B cell (primary cell): ENCODE measurements at regions not wholly inside any gene's neighbourhood (a gene's known extent, or its start where the extent isn't known, plus 50 kb on each side); places are given as distances from the start of the nearest gene placed in this dataset.

Experiments
- ATAC-seq: fragments of 200-7000 bp; cut with Tn5 transposase; one replicate; pipeline ENCODE4 v1.10.0; 2021; ENCODE audit warnings: low read depth, mild to moderate bottlenecking, moderate number of reproducible peaks, moderate library complexity
- CTCF ChIA-PET: fragments of 350-600 bp; sonication (Branson Sonifier 250); formaldehyde crosslinking; loops from one replicate; lab custom pipeline; 2021; ENCODE audit warnings: antibody characterized with exemption, inconsistent platforms; lab: Charles Lee
- POLR2A ChIA-PET: fragments of 350-600 bp; sonication (Branson Sonifier 250); formaldehyde crosslinking; loops from one replicate; lab custom pipeline; 2021; ENCODE audit warnings: antibody characterized with exemption; lab: Charles Lee
- DNase-seq: peaks from one replicate; pipeline ENCODE4 v3.0.0; 2013
- H2AFZ ChIP-seq: 2 replicates; pipeline ENCODE4 v1.6.1; 2012; ENCODE audit warnings: mild to moderate bottlenecking, low read depth, low read length; ENCODE audit not compliant: insufficient read depth, poor library complexity, severe bottlenecking
- H3K27ac ChIP-seq, 2 donors: 1 replicate in 1 of 2; 2 replicates in 1 of 2; pipeline ENCODE4 v1.5.1; 2012 to 2013; ENCODE audit warnings: low read length in 2 of 2, mild to moderate bottlenecking in 2 of 2, moderate library complexity in 1 of 2
- H3K27me3 ChIP-seq, 4 experiments: fragments of 200-600 bp in 1 of 4; sonication (generic) in 1 of 4; replicated peaks in 1 of 4; 1 replicate in 2 of 4; 2 replicates in 2 of 4; pipeline versions ENCODE4 v1.6.1 to v1.7.0; 2013 to 2016; ENCODE audit warnings: low read length in 3 of 4, mild to moderate bottlenecking in 2 of 4, mixed read lengths in 1 of 4, moderate library complexity in 1 of 4; ENCODE audit not compliant: insufficient read depth in 4 of 4, control insufficient read depth in 3 of 4; ENCODE audit errors: control extremely low read depth in 1 of 4
- H3K36me3 ChIP-seq, 2 experiments: replicated peaks in 1 of 2; 1 replicate in 1 of 2; 2 replicates in 1 of 2; pipeline versions ENCODE4 v1.6.1 to v1.7.1; 2013; ENCODE audit warnings: low read length in 1 of 2; ENCODE audit not compliant: insufficient read depth in 2 of 2, control insufficient read depth in 1 of 2; ENCODE audit errors: control extremely low read depth in 1 of 2, extremely low read depth in 1 of 2
- H3K4me1 ChIP-seq, 2 donors: fragments of 200-600 bp in 1 of 2; sonication (generic) in 1 of 2; 1 replicate in 1 of 2; 2 replicates in 1 of 2; pipeline versions ENCODE4 v1.5.1 to v1.6.1; 2013 to 2017; ENCODE audit warnings: low read length in 2 of 2; ENCODE audit not compliant: control insufficient read depth in 2 of 2, insufficient read depth in 2 of 2
- H3K4me2 ChIP-seq: replicated peaks from 2 replicates; pipeline ENCODE3; 2012; ENCODE audit warnings: mild to moderate bottlenecking, low read depth, low read length; ENCODE audit not compliant: poor library complexity, severe bottlenecking
- H3K4me3 ChIP-seq, 5 experiments: fragments of 200-600 bp in 1 of 5; sonication (generic) in 1 of 5; 1 replicate in 3 of 5; 2 replicates in 2 of 5; pipeline versions ENCODE4 v1.5.1 to v1.7.0; 2011 to 2016; ENCODE audit warnings: low read length in 4 of 5, mild to moderate bottlenecking in 4 of 5, low read depth in 2 of 5, control low read depth in 1 of 5, moderate library complexity in 1 of 5; ENCODE audit not compliant: insufficient read depth in 1 of 5; ENCODE audit errors: control extremely low read depth in 1 of 5, extremely low read depth in 1 of 5
- H3K79me2 ChIP-seq: fragments of 200-600 bp; sonication (generic); one replicate; pipeline ENCODE4 v1.6.0; 2016; ENCODE audit warnings: low read length; ENCODE audit not compliant: control insufficient read depth, insufficient read depth
- H3K9ac ChIP-seq: fragments of 200-600 bp; sonication (generic); 2 replicates; pipeline ENCODE4 v1.6.1; 2017; ENCODE audit warnings: mild to moderate bottlenecking, low read length, moderate library complexity
- H3K9me3 ChIP-seq, 3 donors: one replicate each; pipeline versions ENCODE4 v1.6.1 to v1.7.1; 2013; ENCODE audit warnings: low read length in 2 of 3; ENCODE audit not compliant: control insufficient read depth in 2 of 3, insufficient read depth in 1 of 3; ENCODE audit errors: control extremely low read depth in 1 of 3
- H4K20me1 ChIP-seq: 2 replicates; pipeline ENCODE4 v1.6.0; 2012; ENCODE audit warnings: mild to moderate bottlenecking, low read length; ENCODE audit not compliant: insufficient read depth, control insufficient read depth, poor library complexity, severe bottlenecking
- H3K27ac Mint-ChIP-seq: one replicate; pipeline ENCODE4 v1.8.0; 2021; ENCODE audit warnings: mixed read lengths
- H3K27me3 Mint-ChIP-seq: one replicate; pipeline ENCODE4 v1.8.0; 2021; ENCODE audit warnings: mixed read lengths
- H3K4me1 Mint-ChIP-seq: one replicate; pipeline ENCODE4 v1.8.0; 2021; ENCODE audit warnings: mixed read lengths
- H3K4me3 Mint-ChIP-seq: one replicate; pipeline ENCODE4 v1.8.0; 2021; ENCODE audit warnings: mixed read lengths
- H3K9me3 Mint-ChIP-seq: one replicate; pipeline ENCODE4 v1.8.0; 2022; ENCODE audit warnings: mixed read lengths; ENCODE audit not compliant: insufficient read depth
- EZH2 ChIP-seq: IDR thresholded peaks from 2 replicates; pipeline ENCODE4 v1.6.1; 2012; ENCODE audit warnings: borderline replicate concordance, low read depth, mild to moderate bottlenecking, moderate library complexity, low read length; ENCODE audit not compliant: insufficient read depth, poor library complexity, severe bottlenecking
- WGBS: methylation state at CpG from one replicate; pipeline ENCODE4 v1.1.5; 2013; ENCODE audit warnings: missing lambda C conversion rate; ENCODE audit not compliant: insufficient coverage; 5-methylcytosine and 5-hydroxymethylcytosine counted together
- intact Hi-C: fragments of 100-400 bp; cut with micrococcal nuclease; formaldehyde crosslinking; loops from one replicate; pipeline ENCODE4 v1.10.0; 2022
- TF ChIP-seq, protein P1 (sequence below): fragments of 200-600 bp; IDR thresholded peaks from one replicate; pipeline ENCODE4 v1.8.0; 2022; ENCODE audit warnings: antibody characterized with exemption, mild to moderate bottlenecking

DNA sequence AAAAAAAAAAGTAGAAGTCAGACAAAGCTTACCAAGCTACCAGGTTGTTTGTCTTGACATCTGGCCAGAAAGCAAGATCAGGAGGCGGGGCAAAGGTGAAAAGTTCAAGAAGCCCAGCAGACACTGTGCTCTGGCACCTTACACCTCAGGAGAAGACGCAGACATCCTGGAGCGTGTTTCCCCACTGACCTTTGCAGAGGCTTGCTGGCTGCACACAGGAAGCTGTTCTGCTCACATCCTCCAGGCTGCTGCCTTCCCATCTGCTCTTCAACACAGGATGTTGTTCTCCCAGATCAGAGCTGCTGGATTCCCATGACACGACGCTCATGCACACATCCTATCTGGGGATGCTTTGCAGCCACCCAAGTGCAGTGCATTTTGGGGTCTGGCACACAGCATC is 174.4 kb upstream of the KIAA1217 start:
- POLR2A ChIA-PET, result no interaction called here
- Mint-ChIP-seq H3K4me1 (no peaks in the 10 kb centered on the region), H3K9me3 (peaks cover 3% of the 10 kb centered on the region), H3K27ac (no peak overlapping the region), H3K27me3 (no peaks in the 10 kb centered on the region), H3K4me3 (no peak overlapping the region)
- CTCF ChIA-PET, result no interaction called here
- Histone ChIP-seq H3K79me2 (no peaks in the 10 kb centered on the region), H3K36me3 (no peaks in the 10 kb centered on the region), H3K9ac (no peak overlapping the region), H3K9me3 (no peaks in the 10 kb centered on the region), H2AFZ (no peak overlapping the region), H3K4me3 (no peak overlapping the region), H3K4me2 (no peak overlapping the region), H3K27ac (no peak overlapping the region), H3K27me3 (no peaks in the 10 kb centered on the region), H4K20me1 (no peaks in the 10 kb centered on the region), H3K4me1 (no peaks in the 10 kb centered on the region)
- ATAC-seq (no peak), DNase-seq (no peak)
- WGBS, result 71% methylated on average over 5 of the region's 5 CpGs
- TF ChIP-seq, protein P1, sequence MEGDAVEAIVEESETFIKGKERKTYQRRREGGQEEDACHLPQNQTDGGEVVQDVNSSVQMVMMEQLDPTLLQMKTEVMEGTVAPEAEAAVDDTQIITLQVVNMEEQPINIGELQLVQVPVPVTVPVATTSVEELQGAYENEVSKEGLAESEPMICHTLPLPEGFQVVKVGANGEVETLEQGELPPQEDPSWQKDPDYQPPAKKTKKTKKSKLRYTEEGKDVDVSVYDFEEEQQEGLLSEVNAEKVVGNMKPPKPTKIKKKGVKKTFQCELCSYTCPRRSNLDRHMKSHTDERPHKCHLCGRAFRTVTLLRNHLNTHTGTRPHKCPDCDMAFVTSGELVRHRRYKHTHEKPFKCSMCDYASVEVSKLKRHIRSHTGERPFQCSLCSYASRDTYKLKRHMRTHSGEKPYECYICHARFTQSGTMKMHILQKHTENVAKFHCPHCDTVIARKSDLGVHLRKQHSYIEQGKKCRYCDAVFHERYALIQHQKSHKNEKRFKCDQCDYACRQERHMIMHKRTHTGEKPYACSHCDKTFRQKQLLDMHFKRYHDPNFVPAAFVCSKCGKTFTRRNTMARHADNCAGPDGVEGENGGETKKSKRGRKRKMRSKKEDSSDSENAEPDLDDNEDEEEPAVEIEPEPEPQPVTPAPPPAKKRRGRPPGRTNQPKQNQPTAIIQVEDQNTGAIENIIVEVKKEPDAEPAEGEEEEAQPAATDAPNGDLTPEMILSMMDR, result no peak
- no peak for TF ChIP-seq EZH2
- intact Hi-C loops, result no loop called here

DNA sequence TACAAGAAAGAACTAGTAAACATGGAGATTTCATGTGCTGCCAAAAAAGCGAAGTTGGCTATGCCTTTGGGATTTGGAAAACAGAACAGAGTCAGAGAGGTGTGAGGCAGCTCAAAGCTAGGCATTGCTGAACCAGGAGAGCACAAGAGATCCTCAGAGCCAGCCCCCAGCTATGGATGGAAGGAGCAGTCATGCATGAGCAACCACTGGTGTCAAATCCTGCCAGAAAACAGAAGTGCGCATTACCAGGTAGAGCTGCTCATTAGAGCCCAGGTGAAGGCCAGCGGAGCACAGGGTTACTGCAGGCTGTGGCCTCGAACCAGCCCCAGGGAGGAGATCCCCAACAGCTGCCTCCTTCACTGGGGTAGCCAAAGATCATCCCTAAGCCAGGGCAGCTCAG is 173.2 kb upstream of the KIAA1217 start:
- no peak for DNase-seq
- Histone ChIP-seq H3K79me2 (no peaks in the 10 kb centered on the region), H3K4me3 (no peak overlapping the region), H4K20me1 (no peaks in the 10 kb centered on the region), H3K4me2 (no peak overlapping the region), H3K9me3 (no peaks in the 10 kb centered on the region), H3K36me3 (no peaks in the 10 kb centered on the region), H3K4me1 (no peaks in the 10 kb centered on the region), H3K9ac (no peak overlapping the region), H2AFZ (no peak overlapping the region), H3K27me3 (no peaks in the 10 kb centered on the region), H3K27ac (no peak overlapping the region)
- intact Hi-C loops, result no loop called here
- POLR2A ChIA-PET, result no interaction called here
- Mint-ChIP-seq H3K27ac (no peak overlapping the region), H3K27me3 (no peaks in the 10 kb centered on the region), H3K4me1 (no peaks in the 10 kb centered on the region), H3K4me3 (no peak overlapping the region), H3K9me3 (peaks cover 3% of the 10 kb centered on the region)
- WGBS, result 80% methylated on average over 4 of the region's 4 CpGs
- TF ChIP-seq, protein P1, result no peak
- no peak for TF ChIP-seq EZH2
- no peak for ATAC-seq
- CTCF ChIA-PET, result no interaction called here
